Lower leg skin (tissue), 4 donors: ENCODE measurements at regions not wholly inside any gene's neighbourhood (a gene's known extent, or its start where the extent isn't known, plus 50 kb on each side); places are given as distances from the start of the nearest gene placed in this dataset.

Experiments used
- DNase-seq, 2 donors: peaks; one replicate each; pipeline ENCODE4 v3.0.0-alpha.2; 2019; ENCODE audit warnings: low spot score in 2 of 2
- H3K4me3 ChIP-seq: fragments of 200-600 bp; sonication (generic); 2 replicates; pipeline ENCODE4 v1.5.1; 2017; ENCODE audit warnings: mild to moderate bottlenecking, low read depth; ENCODE audit not compliant: poor library complexity, severe bottlenecking
- POLR2A ChIP-seq, 2 donors: fragments of 450-650 bp; IDR thresholded peaks; one replicate each; pipeline ENCODE4 v1.6.1; 2016 to 2017; ENCODE audit warnings: antibody characterized with exemption in 2 of 2, mild to moderate bottlenecking in 1 of 2, moderate library complexity in 1 of 2
- WGBS, 2 donors: methylation state at CpG; one replicate each; pipeline ENCODE4 v1.1.5; 2018; 5-methylcytosine and 5-hydroxymethylcytosine counted together
- intact Hi-C: fragments of 100-400 bp; cut with DNase I; formaldehyde crosslinking; loops from one replicate; pipeline ENCODE4 v1.15.0; 2023; ENCODE audit warnings: low total_unique reads
- TF ChIP-seq, protein P1 (sequence below), 3 donors: fragments of 450-650 bp; IDR thresholded peaks; one replicate each; pipeline ENCODE4 v1.5.1; 2016; ENCODE audit warnings: antibody characterized with exemption in 3 of 3, mild to moderate bottlenecking in 3 of 3, moderate library complexity in 2 of 3

DNA sequence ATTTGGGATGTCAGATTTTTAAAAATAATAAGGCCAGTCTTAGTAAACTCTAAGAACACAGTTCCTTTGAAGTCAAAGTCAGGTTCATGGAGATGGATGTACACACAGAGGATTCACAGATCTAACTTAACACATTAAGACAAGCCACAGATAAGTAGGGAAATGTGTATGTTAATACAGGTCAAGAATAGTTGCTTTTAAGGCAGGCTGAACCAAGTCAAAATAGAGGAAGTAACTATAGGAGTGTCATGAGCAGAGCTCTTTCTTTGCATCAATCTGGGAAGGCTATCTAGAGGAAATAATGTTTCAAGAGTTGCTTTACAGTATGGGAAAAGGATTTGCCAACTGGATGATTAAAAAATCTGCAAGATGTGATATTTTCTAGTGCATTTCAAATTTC is 128.0 kb upstream of the FBXO11 start:
- no peak overlapping the region for H3K4me3 ChIP-seq
- intact Hi-C loops: no loop called here
- no peak for TF ChIP-seq POLR2A (IDR thresholded peaks at IDR 0.05)
- TF ChIP-seq, protein P1, sequence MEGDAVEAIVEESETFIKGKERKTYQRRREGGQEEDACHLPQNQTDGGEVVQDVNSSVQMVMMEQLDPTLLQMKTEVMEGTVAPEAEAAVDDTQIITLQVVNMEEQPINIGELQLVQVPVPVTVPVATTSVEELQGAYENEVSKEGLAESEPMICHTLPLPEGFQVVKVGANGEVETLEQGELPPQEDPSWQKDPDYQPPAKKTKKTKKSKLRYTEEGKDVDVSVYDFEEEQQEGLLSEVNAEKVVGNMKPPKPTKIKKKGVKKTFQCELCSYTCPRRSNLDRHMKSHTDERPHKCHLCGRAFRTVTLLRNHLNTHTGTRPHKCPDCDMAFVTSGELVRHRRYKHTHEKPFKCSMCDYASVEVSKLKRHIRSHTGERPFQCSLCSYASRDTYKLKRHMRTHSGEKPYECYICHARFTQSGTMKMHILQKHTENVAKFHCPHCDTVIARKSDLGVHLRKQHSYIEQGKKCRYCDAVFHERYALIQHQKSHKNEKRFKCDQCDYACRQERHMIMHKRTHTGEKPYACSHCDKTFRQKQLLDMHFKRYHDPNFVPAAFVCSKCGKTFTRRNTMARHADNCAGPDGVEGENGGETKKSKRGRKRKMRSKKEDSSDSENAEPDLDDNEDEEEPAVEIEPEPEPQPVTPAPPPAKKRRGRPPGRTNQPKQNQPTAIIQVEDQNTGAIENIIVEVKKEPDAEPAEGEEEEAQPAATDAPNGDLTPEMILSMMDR (IDR thresholded peaks at IDR 0.05): no peak
- DNase-seq: no peak

DNA sequence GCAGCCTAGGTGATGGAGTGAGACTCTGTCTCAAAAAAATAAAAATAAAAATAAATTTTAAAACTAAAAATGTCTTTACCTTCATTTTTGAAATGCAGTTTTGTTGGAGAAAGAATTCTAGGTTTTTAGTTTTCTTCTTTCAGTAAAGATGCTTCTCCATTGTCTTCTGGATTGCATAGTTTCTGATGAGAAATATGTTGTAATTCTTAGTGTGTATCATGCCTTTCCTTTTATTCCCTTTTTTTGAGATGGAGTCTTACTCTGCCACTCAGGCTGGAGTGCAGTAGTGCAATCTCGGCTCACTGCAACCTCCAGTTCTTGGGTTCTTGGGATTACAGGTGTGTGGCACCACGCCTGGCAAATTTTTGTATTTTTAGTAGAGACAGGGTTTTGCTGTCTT is 130.0 kb upstream of the FBXO11 start:
- 84 to 90% methylated on average over 2 of the region's 2 CpGs for WGBS, 2 donors
- no peak overlapping the region for H3K4me3 ChIP-seq
- no peak for DNase-seq
- TF ChIP-seq, protein P1 (IDR thresholded peaks at IDR 0.05): no peak
- TF ChIP-seq POLR2A (IDR thresholded peaks at IDR 0.05): no peak
- intact Hi-C loops: no loop called here

DNA sequence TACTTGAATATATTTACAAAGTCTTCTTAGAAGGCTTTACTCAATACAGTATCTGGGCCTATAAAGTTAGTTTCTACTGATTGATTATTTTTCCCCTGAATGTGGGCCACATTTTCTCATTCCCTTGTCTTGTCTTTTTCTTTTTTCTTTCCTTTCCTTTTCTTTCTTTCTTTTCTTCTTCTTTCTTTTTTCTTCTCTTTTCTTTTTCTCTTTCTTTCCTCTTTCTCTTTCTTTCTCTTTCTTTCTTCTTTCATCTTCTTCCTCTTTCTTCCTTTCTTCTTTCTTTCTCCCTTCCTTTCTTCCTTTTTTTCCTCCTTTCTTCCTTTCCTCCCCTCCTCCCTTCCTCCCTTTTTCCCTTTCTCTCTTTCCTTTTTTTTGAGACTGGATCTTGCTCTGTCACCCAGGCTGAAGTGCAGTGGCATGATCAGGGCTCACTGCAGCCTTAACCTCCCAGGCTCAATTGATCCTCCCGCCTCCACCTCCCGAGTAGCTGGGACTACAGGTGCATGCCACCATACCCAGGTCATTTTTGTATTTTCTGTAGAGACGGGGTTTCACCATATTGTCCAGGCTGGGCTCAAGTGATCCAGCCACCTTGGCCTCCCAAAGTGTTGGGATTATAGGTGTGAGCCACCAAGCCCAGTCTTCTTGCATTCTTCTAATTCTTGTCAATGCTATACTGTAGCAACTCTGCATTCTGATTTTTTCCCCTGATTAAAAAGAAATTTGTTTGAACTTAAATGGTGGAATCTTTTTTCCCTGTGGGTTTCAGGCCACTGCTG is 133.1 kb upstream of the FBXO11 start:
- intact Hi-C loops: no loop called here
- TF ChIP-seq, protein P1 (IDR thresholded peaks at IDR 0.05): no peak
- no peak for TF ChIP-seq POLR2A (IDR thresholded peaks at IDR 0.05)
- WGBS, 2 donors: 98 to 100% methylated on average over 3 of the region's 3 CpGs
- no peak overlapping the region for H3K4me3 ChIP-seq
- no peak for DNase-seq

DNA sequence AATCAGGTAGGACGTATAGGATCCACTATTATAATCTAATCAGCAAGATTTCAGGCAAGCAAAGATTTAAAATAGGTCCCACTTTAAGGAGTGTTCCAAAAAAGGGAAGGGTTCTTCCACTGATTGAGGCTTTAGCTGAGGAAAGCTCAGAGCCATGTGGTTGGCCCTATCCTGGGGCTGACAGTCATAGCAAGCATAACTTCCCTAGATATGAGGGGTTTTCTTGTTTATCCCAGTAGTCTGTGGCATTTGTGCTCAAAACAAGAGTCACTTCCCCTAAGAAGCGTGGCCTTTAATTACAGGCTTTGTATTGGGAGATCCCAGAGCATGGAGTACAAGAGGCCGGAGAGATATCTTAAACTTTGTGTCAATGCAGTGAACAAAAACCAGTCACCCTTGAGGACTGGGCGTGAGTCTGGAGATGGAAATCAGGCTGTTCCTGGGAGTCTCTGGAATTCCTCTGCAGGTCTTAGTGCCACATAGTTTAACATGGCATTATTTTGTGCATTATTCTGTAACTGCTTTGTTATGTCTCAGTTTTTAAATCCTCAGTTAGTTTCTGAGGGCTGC is 136.9 kb upstream of the FBXO11 start:
- WGBS, 2 donors: 89 to 91% methylated on average over 4 of the region's 4 CpGs

DNA sequence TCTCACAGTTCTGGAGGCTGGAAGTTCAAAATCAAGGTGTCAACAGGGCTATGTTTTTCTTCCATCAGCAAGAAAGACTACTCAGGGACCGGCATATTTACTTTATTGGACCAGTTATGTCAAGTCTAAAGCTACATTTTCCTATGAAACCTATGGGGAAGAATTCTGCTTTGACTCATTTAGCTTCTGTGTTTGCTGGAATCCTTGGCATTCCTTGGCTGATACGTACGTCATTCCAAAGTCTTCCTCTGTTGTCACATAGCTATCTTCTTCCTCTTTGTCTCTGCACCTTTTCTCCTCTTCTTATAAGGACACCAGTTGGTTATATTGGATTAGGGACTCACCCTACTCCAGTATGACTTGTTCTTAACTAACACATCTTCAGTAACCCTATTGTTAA is 137.4 kb upstream of the FBXO11 start:
- WGBS, 2 donors: 84% methylated on average over 3 of the region's 3 CpGs
- TF ChIP-seq, protein P1 (IDR thresholded peaks at IDR 0.05): no peak
- TF ChIP-seq POLR2A (IDR thresholded peaks at IDR 0.05): no peak
- no peak for DNase-seq
- intact Hi-C loops: no loop called here
- no peak overlapping the region for H3K4me3 ChIP-seq

More for the DNA sequence above, 136.9 kb upstream of the FBXO11 start:
- no peak for TF ChIP-seq POLR2A (IDR thresholded peaks at IDR 0.05)
- TF ChIP-seq, protein P1 (IDR thresholded peaks at IDR 0.05): no peak
- DNase-seq: no peak
- no peak overlapping the region for H3K4me3 ChIP-seq
- intact Hi-C loops: no loop called here
